A549 (cell line): ENCODE measurements at regions not wholly inside any gene's neighbourhood (a gene's known extent, or its start where the extent isn't known, plus 50 kb on each side); places are given as distances from the start of the nearest gene placed in this dataset.

ENCODE experiments used
- CHD2 ChIP-seq: fragments of 150-350 bp; IDR thresholded peaks from 2 replicates; pipeline ENCODE4 v1.6.1; 2014; ENCODE audit warnings: low read length; ENCODE audit not compliant: partially characterized antibody
- CHD4 ChIP-seq: fragments of 200-600 bp; sonication (generic); IDR thresholded peaks from 2 replicates; pipeline ENCODE4 v1.6.1; 2016; ENCODE audit warnings: antibody characterized with exemption, mild to moderate bottlenecking, borderline replicate concordance
- EP300 ChIP-seq, 2 experiments: fragments of >200 bp; sonication (Bioruptor Twin); formaldehyde crosslinking; IDR thresholded peaks; 2 replicates in 1 of 2; 3 replicates in 1 of 2; pipeline ENCODE4 v1.6.1; 2016 to 2017
- ESRRA ChIP-seq: fragments of 150-350 bp; IDR thresholded peaks from 2 replicates; pipeline ENCODE4 v1.6.1; 2014; ENCODE audit warnings: mild to moderate bottlenecking, low read length, borderline replicate concordance
- MAZ ChIP-seq: fragments of 150-350 bp; IDR thresholded peaks from 2 replicates; pipeline ENCODE4 v1.6.1; 2014; ENCODE audit warnings: antibody characterized with exemption, low read depth, low read length, borderline replicate concordance
- MYC ChIP-seq: IDR thresholded peaks from 2 replicates; pipeline ENCODE4 v1.6.1; 2012; ENCODE audit warnings: mild to moderate bottlenecking, inconsistent platforms, low read length, improper control_type of control experiment, borderline replicate concordance
- POLR2A ChIP-seq: IDR thresholded peaks from 2 replicates; pipeline ENCODE4 v1.6.1; 2012; ENCODE audit warnings: mild to moderate bottlenecking, low read length
- POLR2AphosphoS2 ChIP-seq: conservative IDR thresholded peaks from 2 replicates; pipeline ENCODE4 v1.6.1; 2012; ENCODE audit warnings: low read length, improper control_type of control experiment, inconsistent platforms
- RAD21 ChIP-seq, 2 experiments: fragments of >200 bp in 1 of 2; sonication (Bioruptor Twin) in 1 of 2; formaldehyde crosslinking in 1 of 2; IDR thresholded peaks in 1 of 2; conservative IDR thresholded peaks in 1 of 2; 2 replicates in 1 of 2; 3 replicates in 1 of 2; pipeline ENCODE4 v1.6.1; 2012 to 2018; ENCODE audit warnings: inconsistent platforms in 1 of 2
- RNF2 ChIP-seq: fragments of 200-600 bp; sonication (generic); IDR thresholded peaks from 2 replicates; pipeline ENCODE4 v1.6.1; 2016; ENCODE audit warnings: low read depth, mild to moderate bottlenecking, antibody characterized with exemption, moderate library complexity, borderline replicate concordance
- SMC3 ChIP-seq: fragments of >200 bp; sonication (Bioruptor Twin); formaldehyde crosslinking; IDR thresholded peaks from 3 replicates; pipeline ENCODE4 v1.6.1; 2018; ENCODE audit warnings: inconsistent platforms
- TF ChIP-seq, protein P1 (sequence below): fragments of >200 bp; sonication (Bioruptor Twin); formaldehyde crosslinking; IDR thresholded peaks from 3 replicates; pipeline ENCODE4 v1.5.1; 2016
- TF ChIP-seq, protein P2 (sequence below): fragments of 450-650 bp; IDR thresholded peaks from 2 replicates; pipeline ENCODE4 v1.6.1; 2014; ENCODE audit warnings: antibody characterized with exemption

DNA sequence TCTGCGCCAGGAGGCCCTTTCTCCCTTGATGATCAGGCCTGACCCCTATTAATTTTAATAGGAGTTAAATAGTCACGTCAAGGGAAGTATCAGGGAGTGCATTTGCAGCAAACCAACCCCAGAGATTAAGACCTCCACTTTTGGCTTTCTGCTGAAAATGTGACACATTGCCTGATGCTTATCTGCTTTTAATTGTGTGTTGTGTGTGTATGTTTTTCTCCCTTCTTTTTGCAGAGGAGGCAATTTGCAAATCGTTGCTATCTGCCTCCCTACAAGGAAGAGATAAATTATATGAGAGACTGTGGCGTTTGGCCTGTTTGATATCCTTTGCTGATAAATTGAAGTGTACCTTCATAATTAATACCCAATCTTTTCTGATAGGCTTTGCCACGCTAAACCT is 822.9 kb downstream of the VRK1 start:
- TF ChIP-seq, protein P1, sequence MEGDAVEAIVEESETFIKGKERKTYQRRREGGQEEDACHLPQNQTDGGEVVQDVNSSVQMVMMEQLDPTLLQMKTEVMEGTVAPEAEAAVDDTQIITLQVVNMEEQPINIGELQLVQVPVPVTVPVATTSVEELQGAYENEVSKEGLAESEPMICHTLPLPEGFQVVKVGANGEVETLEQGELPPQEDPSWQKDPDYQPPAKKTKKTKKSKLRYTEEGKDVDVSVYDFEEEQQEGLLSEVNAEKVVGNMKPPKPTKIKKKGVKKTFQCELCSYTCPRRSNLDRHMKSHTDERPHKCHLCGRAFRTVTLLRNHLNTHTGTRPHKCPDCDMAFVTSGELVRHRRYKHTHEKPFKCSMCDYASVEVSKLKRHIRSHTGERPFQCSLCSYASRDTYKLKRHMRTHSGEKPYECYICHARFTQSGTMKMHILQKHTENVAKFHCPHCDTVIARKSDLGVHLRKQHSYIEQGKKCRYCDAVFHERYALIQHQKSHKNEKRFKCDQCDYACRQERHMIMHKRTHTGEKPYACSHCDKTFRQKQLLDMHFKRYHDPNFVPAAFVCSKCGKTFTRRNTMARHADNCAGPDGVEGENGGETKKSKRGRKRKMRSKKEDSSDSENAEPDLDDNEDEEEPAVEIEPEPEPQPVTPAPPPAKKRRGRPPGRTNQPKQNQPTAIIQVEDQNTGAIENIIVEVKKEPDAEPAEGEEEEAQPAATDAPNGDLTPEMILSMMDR = no peak
- TF ChIP-seq CHD2 (no peak), ESRRA (no peak), RAD21 (conservative IDR thresholded peaks at IDR 0.05 in 1 of 2, IDR thresholded peaks at IDR 0.05 in 1 of 2) (no peak), MYC (no peak), POLR2A (no peak), POLR2AphosphoS2 (no peak), MAZ (no peak), RNF2 (no peak), EP300 (IDR thresholded peaks at IDR 0.05) (no peak), SMC3 (no peak), CHD4 (no peak)
- TF ChIP-seq, protein P2, sequence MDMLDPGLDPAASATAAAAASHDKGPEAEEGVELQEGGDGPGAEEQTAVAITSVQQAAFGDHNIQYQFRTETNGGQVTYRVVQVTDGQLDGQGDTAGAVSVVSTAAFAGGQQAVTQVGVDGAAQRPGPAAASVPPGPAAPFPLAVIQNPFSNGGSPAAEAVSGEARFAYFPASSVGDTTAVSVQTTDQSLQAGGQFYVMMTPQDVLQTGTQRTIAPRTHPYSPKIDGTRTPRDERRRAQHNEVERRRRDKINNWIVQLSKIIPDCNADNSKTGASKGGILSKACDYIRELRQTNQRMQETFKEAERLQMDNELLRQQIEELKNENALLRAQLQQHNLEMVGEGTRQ = no peak
